ENCODE measurements at regions not wholly inside any gene's neighbourhood (a gene's known extent, or its start where the extent isn't known, plus 50 kb on each side); places are given as distances from the start of the nearest gene placed in this dataset.

- DNase-seq: no peak
These were observed 346.2 kb upstream of the ASIC2 start for GRCh38 chr17:33639103-33639880.

DNA sequence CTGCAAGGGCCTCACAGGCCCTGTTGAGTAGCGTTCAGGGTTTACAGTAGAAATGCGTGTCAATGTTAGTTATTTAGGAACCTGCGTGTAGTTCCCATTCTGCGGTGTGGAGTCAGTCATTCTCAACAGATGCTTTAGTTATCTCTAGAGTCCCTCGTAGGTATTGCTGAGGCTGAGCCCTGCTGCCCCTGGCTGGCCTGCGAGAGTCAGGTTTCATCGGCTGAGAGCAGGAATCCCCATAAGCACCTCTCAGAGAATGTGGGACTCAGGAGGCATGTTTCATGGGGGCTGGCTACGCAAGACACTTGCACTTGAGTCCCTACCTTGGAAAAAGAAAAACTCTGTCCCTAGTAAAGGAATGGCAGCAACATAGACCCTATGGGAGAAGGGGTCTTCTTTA, 347.5 kb upstream of the ASIC2 start:
- no peak for DNase-seq

GRCh38 chr17:33642002-33642401, 348.9 kb upstream of the ASIC2 start:
- no peak for DNase-seq

DNA sequence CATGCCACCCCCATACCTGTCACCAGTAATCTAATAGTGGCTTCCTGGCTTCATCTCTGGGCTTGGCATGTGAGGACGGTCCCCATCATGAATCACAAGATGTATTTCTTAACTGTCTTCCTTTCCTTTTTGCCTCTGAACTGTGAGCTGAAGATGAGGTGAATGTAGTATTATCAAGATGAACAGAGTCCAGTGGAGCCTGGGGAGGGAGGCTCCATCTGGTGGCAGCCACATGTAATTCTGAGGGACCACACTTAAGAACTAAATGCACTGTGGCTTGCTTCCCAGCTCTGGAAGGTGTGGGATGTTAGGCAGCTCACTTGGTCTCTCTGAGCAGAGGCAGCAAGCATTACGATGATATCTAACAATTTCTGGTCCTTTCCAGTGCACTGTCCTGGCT, 354.9 kb upstream of the ASIC2 start:
- DNase-seq: peak in 16 of 51 donors; percentile 3 to 45 (median 14)

DNA sequence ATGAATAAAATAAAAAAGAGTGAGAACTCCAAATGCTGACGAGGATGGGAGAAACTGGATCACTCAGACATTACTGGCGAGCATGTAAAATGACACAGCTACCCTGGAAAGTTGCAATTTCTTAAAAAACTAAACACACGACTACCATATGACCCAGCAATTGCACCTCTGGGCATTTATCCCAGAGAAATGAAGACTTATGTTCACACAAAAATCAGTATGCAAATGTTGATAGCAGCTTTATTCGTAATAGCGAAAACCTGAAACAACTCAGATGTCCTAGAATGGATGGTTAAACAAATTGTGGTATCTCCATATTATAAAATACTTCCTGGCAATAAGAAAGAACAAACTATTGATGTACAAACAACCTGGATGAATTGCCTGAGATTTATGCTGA, 357.2 kb upstream of the ASIC2 start:
- DNase-seq: no peak

DNA sequence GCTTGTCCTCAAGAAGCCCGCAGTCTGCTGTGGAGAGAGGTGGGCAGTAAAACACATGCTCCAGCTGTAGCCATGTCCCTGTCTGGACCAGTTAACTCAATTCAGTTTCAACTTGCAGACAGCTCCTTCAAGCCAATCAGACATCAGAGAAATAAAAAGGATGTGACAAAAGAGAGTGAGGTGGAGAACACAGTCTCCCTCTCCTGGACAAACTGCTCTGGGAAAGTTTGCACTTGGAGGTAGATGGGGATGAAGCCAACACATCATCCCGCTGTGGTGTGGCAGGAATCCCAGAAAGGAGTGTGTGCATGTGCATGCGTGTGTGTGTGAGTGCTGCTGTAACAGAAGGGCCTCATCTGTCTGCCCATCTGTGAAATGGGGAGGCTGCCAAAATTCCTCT, 358.6 kb upstream of the ASIC2 start:
- no peak for DNase-seq

- DNase-seq: no peak
These were observed 359.8 kb upstream of the ASIC2 start for GRCh38 chr17:33652731-33653398.

GRCh38 chr17:33653399-33653788, 360.3 kb upstream of the ASIC2 start:
- DNase-seq: no peak

GRCh38 chr17:33657181-33657580, 364.1 kb upstream of the ASIC2 start:
- peak in 6 of 51 donors; percentile 2 to 25 (median 4) for DNase-seq

DNA sequence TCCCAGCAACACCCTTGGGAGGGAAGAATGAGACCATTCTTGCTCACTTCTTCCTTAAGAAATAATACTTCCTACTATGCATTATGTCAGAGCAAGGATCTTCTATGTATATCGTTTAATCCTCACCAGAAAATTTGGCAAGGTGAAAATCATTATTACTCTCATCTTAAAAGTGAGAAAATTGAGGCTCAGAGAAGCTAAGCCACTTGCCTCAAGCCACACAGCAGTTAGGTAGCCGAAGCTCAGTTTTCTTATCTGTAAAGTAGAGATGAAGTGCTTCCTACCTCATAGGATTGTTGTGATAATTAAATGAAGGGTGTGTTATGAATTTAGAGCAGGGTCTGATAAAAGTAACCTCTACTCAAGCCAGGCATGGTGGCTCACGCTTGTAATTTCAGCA, 368.9 kb upstream of the ASIC2 start:
- DNase-seq: no peak

GRCh38 chr17:33664116-33664840, 371.2 kb upstream of the ASIC2 start:
- DNase-seq: no peak

GRCh38 chr17:33667052-33667509, 374.0 kb upstream of the ASIC2 start:
- no peak for DNase-seq

- no peak for DNase-seq
These were observed 374.6 kb upstream of the ASIC2 start for GRCh38 chr17:33667671-33668070.

DNA sequence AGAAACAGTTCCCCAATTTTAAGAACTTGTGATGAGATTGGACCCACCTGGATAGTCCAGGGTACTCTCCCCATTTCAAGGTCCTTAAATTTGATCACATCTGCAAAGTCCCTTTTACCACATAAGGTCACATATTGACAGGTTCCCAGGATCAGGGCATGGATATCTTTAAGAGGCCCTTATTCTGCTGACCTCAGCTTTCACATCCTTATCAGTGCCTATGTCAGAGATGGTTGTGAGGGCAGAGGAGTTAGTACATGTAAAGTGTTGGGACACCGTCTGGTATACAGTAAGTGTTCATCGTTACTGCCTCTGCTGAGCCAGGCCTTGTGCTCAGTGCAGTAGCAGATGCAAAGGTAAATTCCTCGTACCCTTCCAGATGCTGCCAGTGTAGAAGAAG, 375.4 kb upstream of the ASIC2 start:
- no peak for DNase-seq

GRCh38 chr17:33671491-33671890, 378.4 kb upstream of the ASIC2 start:
- no peak for DNase-seq

- peak in 43 of 51 donors; percentile 6 to 73 (median 39) for DNase-seq
These were observed 381.6 kb upstream of the ASIC2 start for GRCh38 chr17:33674685-33675084.

- DNase-seq: no peak
These were observed 383.3 kb upstream of the ASIC2 start for GRCh38 chr17:33676444-33676843.

DNA sequence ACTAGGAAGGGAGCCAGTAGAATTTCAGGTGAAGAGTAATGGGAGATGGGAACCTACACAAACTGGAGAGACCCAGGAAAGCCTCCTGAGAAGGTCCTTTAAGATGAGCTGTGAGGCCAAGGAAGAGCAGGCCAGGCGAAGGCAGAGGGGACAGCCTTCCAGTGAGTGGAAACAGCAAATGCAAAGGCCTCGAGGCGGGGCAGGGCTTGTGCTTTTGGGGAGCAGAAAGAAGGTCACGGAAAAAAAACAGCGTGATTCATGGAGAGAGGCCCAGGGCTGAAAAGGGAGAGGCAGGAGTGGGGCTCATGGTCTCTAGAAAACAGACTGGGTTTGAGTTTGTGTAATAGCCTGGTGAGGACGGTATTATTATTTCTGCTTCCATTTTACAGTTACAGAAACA, 386.5 kb upstream of the ASIC2 start:
- DNase-seq: no peak

DNA sequence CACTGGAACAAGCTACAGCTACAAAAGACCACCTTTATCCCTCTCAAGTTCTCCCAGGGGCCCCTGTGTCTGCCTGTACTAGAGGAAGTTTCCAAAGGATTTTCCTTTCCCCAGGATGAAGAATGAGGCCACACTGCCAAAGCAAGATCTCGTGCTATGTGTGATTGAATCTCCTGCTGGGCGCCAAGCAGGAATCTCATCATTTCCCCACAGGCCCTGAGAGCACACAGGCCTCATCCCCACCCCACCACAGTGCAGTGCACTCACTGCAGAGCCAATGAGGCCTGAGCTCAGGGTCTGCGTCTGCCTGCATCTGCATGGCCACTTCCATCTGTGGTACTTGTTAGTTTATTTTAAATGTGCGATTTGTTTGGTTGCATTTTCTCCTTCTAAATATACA, 387.4 kb upstream of the ASIC2 start:
- DNase-seq: no peak

GRCh38 chr17:33682599-33682998, 389.5 kb upstream of the ASIC2 start:
- no peak for DNase-seq

DNA sequence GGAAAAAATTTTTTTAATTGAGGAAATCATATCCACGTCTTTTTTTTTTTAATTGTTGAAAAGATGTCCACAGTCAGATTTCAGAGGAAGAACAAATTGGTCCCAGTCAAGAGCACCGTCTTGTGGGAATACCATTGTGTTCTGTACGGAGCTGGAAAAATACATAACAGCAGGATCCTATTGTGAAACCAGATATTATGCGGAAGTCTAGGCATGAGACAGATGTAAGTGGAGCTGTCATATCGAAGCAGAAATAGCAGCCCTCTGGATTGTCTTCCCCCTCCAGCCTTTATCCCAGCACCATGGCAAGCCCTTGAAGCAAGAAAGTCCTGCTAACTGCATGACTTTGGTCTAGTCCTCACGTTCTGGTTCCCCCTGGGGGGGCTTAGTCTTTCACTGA, 391.6 kb upstream of the ASIC2 start:
- DNase-seq: no peak

DNA sequence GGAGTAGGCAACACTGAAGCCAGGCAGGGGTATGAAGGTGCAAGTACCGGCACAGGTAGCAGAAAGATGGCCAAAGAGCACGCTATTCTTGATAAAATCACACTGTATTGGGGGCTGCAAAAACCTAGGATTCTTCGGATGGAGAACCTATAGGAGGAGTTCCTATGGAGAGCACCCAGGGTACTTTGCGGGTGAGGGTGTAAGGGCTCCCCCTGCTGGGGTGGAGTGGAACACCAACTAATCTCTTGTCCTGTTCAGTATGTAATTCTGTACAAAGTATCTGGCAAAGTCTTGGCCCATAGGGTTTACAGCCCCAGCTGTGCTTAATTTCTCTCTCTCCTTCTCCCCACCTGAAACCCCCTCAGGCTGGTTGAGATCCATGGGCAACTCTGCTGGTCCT, 393.1 kb upstream of the ASIC2 start:
- no peak for DNase-seq

DNA sequence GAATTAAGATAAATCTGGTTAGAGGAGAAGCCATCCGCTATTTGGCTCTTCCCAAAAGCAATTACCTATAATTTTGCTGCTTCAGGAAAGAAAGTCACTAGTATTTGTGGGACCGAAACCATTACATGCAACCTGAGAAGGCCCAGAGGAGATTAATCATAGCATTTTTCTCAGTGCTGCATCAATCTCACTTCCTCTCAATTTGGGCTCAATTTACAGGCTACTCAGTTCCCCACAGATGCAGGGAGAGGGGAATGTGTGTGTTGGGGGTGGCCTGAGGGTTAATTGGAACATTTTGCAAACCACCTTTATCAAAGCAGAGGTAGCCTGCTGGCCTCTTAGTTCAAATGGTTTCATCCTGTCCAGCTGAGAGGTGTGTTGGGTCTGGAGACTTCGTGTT, 394.7 kb upstream of the ASIC2 start:
- DNase-seq: no peak

Measured in hypothalamus (tissue), 51 donors.